Astrocyte (in vitro differentiated cells and primary cell): ENCODE measurements at regions not wholly inside any gene's neighbourhood (a gene's known extent, or its start where the extent isn't known, plus 50 kb on each side); places are given as distances from the start of the nearest gene placed in this dataset.

Source experiments
- DNase-seq: peaks from one replicate; pipeline ENCODE4 v3.0.0-alpha.2; 2010; ENCODE audit warnings: low read depth
- FAIRE-seq: peaks from 2 replicates; lab custom pipeline; 2011; peaks lifted over from hg19 to GRCh38; lab: Jason Lieb, UNC
- H2AFZ ChIP-seq: 2 replicates; pipeline ENCODE4 v1.6.0; 2012; ENCODE audit warnings: low read depth, low read length, inconsistent platforms
- H3K27ac ChIP-seq: 2 replicates; pipeline ENCODE4 v1.5.1; 2011; ENCODE audit warnings: low read depth, low read length, inconsistent platforms
- H3K27me3 ChIP-seq: 2 replicates; pipeline ENCODE4 v1.6.0; 2011; ENCODE audit warnings: low read length, inconsistent platforms; ENCODE audit not compliant: insufficient read depth
- H3K36me3 ChIP-seq: 2 replicates; pipeline ENCODE4 v1.5.1; 2011; ENCODE audit warnings: low read length, inconsistent platforms; ENCODE audit not compliant: insufficient read depth
- H3K4me1 ChIP-seq: 2 replicates; pipeline ENCODE4 v1.5.1; 2011; ENCODE audit warnings: low read length, inconsistent platforms; ENCODE audit not compliant: insufficient read depth
- H3K4me2 ChIP-seq: 2 replicates; pipeline ENCODE4 v1.6.0; 2012; ENCODE audit warnings: low read length, inconsistent platforms
- H3K4me3 ChIP-seq: 2 replicates; pipeline ENCODE4 v1.5.1; 2011; ENCODE audit warnings: low read depth, mild to moderate bottlenecking, low read length, inconsistent platforms; ENCODE audit not compliant: insufficient read depth
- H3K79me2 ChIP-seq: 2 replicates; pipeline ENCODE4 v1.6.0; 2012; ENCODE audit warnings: mild to moderate bottlenecking, low read length, inconsistent platforms; ENCODE audit not compliant: insufficient read depth
- H3K9ac ChIP-seq: 2 replicates; pipeline ENCODE4 v1.6.0; 2012; ENCODE audit warnings: mild to moderate bottlenecking, low read length, inconsistent platforms
- H3K9me3 ChIP-seq: 2 replicates; pipeline ENCODE4 v1.5.1; 2012; ENCODE audit warnings: low read depth, mild to moderate bottlenecking, low read length, inconsistent platforms; ENCODE audit not compliant: insufficient read depth
- H4K20me1 ChIP-seq: 2 replicates; pipeline ENCODE4 v1.6.0; 2012; ENCODE audit warnings: low read length, inconsistent platforms; ENCODE audit not compliant: insufficient read depth
- H3K27ac Mint-ChIP-seq: one replicate; pipeline ENCODE4 v1.8.0; 2021; ENCODE audit warnings: mild to moderate bottlenecking, mixed read lengths; ENCODE audit not compliant: unreplicated experiment
- H3K27me3 Mint-ChIP-seq: one replicate; pipeline ENCODE4 v1.8.0; 2021; ENCODE audit warnings: low read depth, mixed read lengths; ENCODE audit not compliant: unreplicated experiment
- H3K36me3 Mint-ChIP-seq: one replicate; pipeline ENCODE4 v1.8.0; 2021; ENCODE audit warnings: low read depth, mixed read lengths; ENCODE audit not compliant: unreplicated experiment
- H3K4me1 Mint-ChIP-seq: one replicate; pipeline ENCODE4 v1.8.0; 2021; ENCODE audit warnings: low read depth, mixed read lengths; ENCODE audit not compliant: unreplicated experiment
- H3K4me3 Mint-ChIP-seq: one replicate; pipeline ENCODE4 v1.8.0; 2021; ENCODE audit warnings: mild to moderate bottlenecking, moderate library complexity, mixed read lengths; ENCODE audit not compliant: unreplicated experiment
- H3K9me3 Mint-ChIP-seq: one replicate; pipeline ENCODE4 v1.8.0; 2021; ENCODE audit warnings: mild to moderate bottlenecking, mixed read lengths; ENCODE audit not compliant: unreplicated experiment
- EZH2 ChIP-seq: IDR thresholded peaks from 2 replicates; pipeline ENCODE4 v1.6.1; 2012; ENCODE audit warnings: mild to moderate bottlenecking, low read length, inconsistent platforms; ENCODE audit not compliant: insufficient read depth
- TF ChIP-seq, protein P1 (sequence below): IDR thresholded peaks from 2 replicates; pipeline ENCODE4 v1.5.1; 2011; ENCODE audit warnings: low read depth, mild to moderate bottlenecking, inconsistent platforms, low read length, moderate library complexity; ENCODE audit not compliant: insufficient read depth

DNA sequence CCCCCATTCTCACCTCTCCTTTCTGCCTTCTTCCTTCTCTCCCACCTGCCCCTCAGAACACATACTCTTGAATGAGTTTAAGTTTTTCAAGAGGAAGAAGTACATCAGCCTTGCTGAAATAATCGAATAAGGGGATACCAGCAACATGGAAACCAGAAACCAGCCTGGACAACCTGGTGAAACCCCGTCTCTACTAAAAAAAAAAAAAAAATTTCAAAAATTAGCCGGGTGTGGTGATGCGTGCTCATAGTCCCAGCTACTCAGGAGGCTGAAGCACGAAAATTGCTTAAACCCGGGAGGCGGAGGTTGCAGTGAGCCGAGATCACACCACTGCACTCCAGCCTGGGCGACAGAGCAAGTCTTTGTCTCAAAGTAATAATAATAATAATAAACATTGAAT, 75.0 kb upstream of the SLC1A4 start:
- Mint-ChIP-seq H3K4me1 (peaks cover 11% of the 10 kb centered on the region), H3K27me3 (no peaks in the 10 kb centered on the region), H3K9me3 (peaks cover 2% of the 10 kb centered on the region), H3K27ac (no peak overlapping the region), H3K4me3 (no peak overlapping the region), H3K36me3 (no peaks in the 10 kb centered on the region)
- Histone ChIP-seq H3K27ac (no peak overlapping the region), H3K27me3 (no peaks in the 10 kb centered on the region), H3K9me3 (no peaks in the 10 kb centered on the region), H3K4me2 (no peak overlapping the region), H3K4me3 (no peak overlapping the region), H3K9ac (no peak overlapping the region), H3K79me2 (no peaks in the 10 kb centered on the region), H3K4me1 (no peaks in the 10 kb centered on the region), H2AFZ (no peak overlapping the region), H3K36me3 (no peaks in the 10 kb centered on the region), H4K20me1 (no peaks in the 10 kb centered on the region)
- TF ChIP-seq EZH2 = no peak
- TF ChIP-seq, protein P1, sequence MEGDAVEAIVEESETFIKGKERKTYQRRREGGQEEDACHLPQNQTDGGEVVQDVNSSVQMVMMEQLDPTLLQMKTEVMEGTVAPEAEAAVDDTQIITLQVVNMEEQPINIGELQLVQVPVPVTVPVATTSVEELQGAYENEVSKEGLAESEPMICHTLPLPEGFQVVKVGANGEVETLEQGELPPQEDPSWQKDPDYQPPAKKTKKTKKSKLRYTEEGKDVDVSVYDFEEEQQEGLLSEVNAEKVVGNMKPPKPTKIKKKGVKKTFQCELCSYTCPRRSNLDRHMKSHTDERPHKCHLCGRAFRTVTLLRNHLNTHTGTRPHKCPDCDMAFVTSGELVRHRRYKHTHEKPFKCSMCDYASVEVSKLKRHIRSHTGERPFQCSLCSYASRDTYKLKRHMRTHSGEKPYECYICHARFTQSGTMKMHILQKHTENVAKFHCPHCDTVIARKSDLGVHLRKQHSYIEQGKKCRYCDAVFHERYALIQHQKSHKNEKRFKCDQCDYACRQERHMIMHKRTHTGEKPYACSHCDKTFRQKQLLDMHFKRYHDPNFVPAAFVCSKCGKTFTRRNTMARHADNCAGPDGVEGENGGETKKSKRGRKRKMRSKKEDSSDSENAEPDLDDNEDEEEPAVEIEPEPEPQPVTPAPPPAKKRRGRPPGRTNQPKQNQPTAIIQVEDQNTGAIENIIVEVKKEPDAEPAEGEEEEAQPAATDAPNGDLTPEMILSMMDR = no peak
- FAIRE-seq (no peak), DNase-seq (no peak)

DNA sequence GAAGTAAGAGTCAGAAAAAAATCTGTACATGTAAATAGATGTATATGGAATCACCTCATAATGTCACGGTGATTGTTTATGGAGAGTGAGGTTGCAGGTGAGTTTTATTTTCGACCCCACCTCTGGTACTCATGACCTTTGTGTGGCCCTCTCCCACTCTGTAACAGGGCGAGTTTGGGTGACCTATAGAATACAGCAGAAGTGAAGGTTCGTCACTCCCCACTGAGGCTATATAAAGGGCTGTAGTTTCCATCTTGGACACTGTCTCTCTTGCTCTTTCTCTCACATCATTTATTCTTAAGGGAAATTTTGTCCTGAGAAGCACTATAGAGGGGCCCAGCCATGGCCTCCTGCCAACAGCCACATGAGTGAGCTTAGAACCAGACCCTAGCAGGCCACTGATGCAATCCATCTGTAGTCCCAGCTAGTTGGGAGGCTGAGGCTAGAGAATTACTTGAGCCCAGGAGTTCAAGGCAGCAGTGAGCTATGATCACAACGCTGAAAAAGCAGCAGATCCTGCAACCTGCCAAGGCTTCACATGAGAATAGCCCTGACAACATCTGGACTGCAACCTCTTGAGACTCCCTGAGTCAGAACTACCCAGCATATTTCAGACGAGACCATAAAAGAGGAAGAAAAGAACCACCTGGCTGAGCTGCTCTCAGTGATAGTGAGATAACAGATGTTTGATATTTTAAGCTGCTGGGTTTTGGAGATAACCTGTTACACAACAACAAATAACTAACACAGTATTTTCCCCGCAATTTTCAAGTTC, 74.3 kb upstream of the SLC1A4 start:
- H3K27me3 ChIP-seq = no peaks in the 10 kb centered on the region
- H3K4me3 ChIP-seq = no peak overlapping the region
- no peak overlapping the region for H3K27ac ChIP-seq
- H3K4me2 ChIP-seq = no peak overlapping the region
- H3K36me3 ChIP-seq = no peaks in the 10 kb centered on the region
- no peak overlapping the region for H2AFZ ChIP-seq
- Mint-ChIP-seq H3K27ac (peak overlapping the region; percentile 37), H3K36me3 (no peaks in the 10 kb centered on the region), H3K4me1 (peaks cover 11% of the 10 kb centered on the region), H3K4me3 (no peak overlapping the region), H3K9me3 (peaks cover 2% of the 10 kb centered on the region), H3K27me3 (peaks cover 2% of the 10 kb centered on the region)
- FAIRE-seq (no peak), DNase-seq (peak; percentile 9)
- no peaks in the 10 kb centered on the region for H4K20me1 ChIP-seq
- no peaks in the 10 kb centered on the region for H3K9me3 ChIP-seq
- TF ChIP-seq, protein P1 = no peak
- no peak for TF ChIP-seq EZH2
- H3K79me2 ChIP-seq = no peaks in the 10 kb centered on the region
- no peak overlapping the region for H3K9ac ChIP-seq
- no peaks in the 10 kb centered on the region for H3K4me1 ChIP-seq

DNA sequence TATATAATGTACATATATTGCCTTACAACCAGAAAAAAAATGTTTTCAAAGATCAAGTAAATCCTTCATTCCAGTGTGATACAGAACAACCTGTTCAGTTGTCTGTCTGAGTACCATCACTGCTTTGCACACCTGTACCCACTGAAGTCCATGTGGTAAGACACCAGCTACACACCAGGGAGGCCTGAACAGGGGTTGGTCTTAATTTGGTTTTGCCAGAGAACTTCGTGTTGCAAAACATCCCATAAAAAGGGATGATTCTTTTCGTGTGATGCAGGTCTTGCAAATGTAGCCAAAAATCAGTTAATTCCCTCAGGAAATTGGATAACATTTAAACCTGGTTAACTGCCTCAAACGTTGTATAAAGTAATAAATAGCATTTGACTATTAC, 73.7 kb upstream of the SLC1A4 start:
- Mint-ChIP-seq H3K27ac (no peak overlapping the region), H3K27me3 (peaks cover 2% of the 10 kb centered on the region), H3K4me1 (peaks cover 11% of the 10 kb centered on the region), H3K9me3 (peaks cover 2% of the 10 kb centered on the region), H3K4me3 (no peak overlapping the region), H3K36me3 (no peaks in the 10 kb centered on the region)
- Histone ChIP-seq H4K20me1 (no peaks in the 10 kb centered on the region), H3K4me1 (no peaks in the 10 kb centered on the region), H3K79me2 (no peaks in the 10 kb centered on the region), H3K9me3 (no peaks in the 10 kb centered on the region), H3K27ac (no peak overlapping the region), H2AFZ (no peak overlapping the region), H3K4me3 (no peak overlapping the region), H3K36me3 (no peaks in the 10 kb centered on the region), H3K4me2 (no peak overlapping the region), H3K27me3 (no peaks in the 10 kb centered on the region), H3K9ac (no peak overlapping the region)
- FAIRE-seq (no peak), DNase-seq (no peak)
- TF ChIP-seq, protein P1 = no peak
- no peak for TF ChIP-seq EZH2
